IgD-negative memory B cell (primary cell): ENCODE measurements at regions not wholly inside any gene's neighbourhood (a gene's known extent, or its start where the extent isn't known, plus 50 kb on each side); places are given as distances from the start of the nearest gene placed in this dataset.

Experiments used
- H3K27ac Mint-ChIP-seq, 3 donors: one replicate each; pipeline ENCODE4 v1.8.0; 2020 to 2022; ENCODE audit warnings: mild to moderate bottlenecking in 3 of 3, mixed read lengths in 3 of 3, moderate library complexity in 1 of 3
- H3K27me3 Mint-ChIP-seq: one replicate; pipeline ENCODE4 v1.8.0; 2021; ENCODE audit warnings: mixed read lengths
- H3K36me3 Mint-ChIP-seq: one replicate; pipeline ENCODE4 v1.8.0; 2020; ENCODE audit warnings: mild to moderate bottlenecking, mixed read lengths
- H3K4me1 Mint-ChIP-seq, 3 donors: one replicate each; pipeline ENCODE4 v1.8.0; 2020 to 2022; ENCODE audit warnings: mixed read lengths in 3 of 3, mild to moderate bottlenecking in 1 of 3
- H3K4me3 Mint-ChIP-seq, 4 donors: one replicate each; pipeline ENCODE4 v1.8.0; 2020 to 2022; ENCODE audit warnings: mild to moderate bottlenecking in 4 of 4, mixed read lengths in 4 of 4, moderate library complexity in 3 of 4
- H3K9me3 Mint-ChIP-seq, 3 donors: one replicate each; pipeline ENCODE4 v1.8.0; 2020 to 2021; ENCODE audit warnings: mixed read lengths in 3 of 3, mild to moderate bottlenecking in 1 of 3

DNA sequence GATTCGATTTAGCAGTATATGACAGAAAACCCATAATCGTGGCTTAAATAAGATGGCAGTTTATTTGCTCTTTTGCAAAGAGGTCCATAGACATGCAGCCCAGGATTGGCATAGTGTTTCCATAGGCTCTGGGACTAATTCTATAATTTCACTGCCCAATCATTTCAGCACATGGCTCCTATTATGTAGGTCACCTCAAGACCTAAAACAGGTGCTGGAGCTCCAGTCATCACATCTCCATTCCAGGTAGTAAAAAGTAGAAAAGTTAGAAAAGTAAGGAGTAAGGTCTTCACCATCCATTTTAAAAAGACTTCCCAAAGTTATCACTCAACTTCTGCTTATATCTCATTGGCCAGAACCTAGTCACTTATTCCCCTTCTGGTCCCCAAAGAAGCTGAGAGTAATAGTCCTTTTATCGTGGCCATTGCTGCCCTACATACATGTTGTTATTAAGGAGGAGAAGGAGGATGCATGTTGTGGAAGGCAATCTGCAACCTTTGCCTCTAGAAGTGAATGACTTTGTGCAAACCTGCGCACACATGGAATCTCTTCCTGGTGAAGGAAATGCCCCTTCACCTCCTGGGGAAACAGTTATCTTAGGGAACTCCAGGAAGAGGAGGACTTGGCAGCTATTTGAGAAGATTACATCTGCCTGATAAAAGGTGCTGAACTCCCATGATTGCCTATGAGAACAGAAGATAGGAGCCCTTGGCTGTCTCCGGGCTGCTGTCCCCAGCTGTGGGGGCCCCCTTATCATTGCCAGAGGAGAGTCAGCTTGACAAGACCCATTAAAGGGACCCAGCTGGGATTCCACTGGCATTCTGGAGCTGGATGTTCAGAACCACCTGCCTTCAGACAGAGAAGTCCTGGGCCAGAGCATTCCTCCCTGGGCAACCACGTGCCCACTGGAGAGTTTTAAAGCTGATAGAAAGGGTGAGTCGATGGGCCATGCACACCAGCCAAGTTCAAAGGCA, 330.6 kb upstream of the ZMIZ1 start:
- H3K9me3 Mint-ChIP-seq: peaks cover 0 to 2% (median 0%) of the 10 kb centered on the region in 3 donors
- no peak overlapping the region for H3K4me3 Mint-ChIP-seq
- peaks cover 5% of the 10 kb centered on the region for H3K27me3 Mint-ChIP-seq
- H3K4me1 Mint-ChIP-seq: peaks cover 0 to 2% (median 0%) of the 10 kb centered on the region in 3 donors
- H3K27ac Mint-ChIP-seq: no peak overlapping the region
- H3K36me3 Mint-ChIP-seq: no peaks in the 10 kb centered on the region

DNA sequence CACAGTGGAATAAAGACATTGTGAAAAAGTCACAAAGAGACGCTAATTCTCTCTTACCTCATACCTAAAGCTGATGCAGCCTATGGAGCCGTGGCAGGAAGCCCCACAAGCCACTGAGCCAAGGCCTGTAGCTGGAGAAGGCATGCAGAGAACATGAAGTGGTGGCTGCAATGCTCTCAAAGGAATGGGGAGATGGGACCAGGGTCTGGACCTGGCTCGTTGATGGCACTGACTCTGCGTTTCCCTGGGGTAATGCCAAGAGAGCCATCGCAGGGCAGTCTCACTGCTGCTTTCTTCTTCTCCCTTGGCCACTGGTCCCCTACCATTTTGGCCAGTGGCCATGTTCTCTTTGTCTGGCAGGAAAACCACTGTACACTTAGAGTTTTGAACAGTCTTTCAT, 329.9 kb upstream of the ZMIZ1 start:
- Mint-ChIP-seq H3K36me3 (no peaks in the 10 kb centered on the region), H3K27ac (no peak overlapping the region), H3K4me1 (peaks cover 0 to 2% (median 0%) of the 10 kb centered on the region in 3 donors), H3K4me3 (no peak overlapping the region), H3K27me3 (peaks cover 5% of the 10 kb centered on the region), H3K9me3 (peaks cover 0 to 2% (median 0%) of the 10 kb centered on the region in 3 donors)

DNA sequence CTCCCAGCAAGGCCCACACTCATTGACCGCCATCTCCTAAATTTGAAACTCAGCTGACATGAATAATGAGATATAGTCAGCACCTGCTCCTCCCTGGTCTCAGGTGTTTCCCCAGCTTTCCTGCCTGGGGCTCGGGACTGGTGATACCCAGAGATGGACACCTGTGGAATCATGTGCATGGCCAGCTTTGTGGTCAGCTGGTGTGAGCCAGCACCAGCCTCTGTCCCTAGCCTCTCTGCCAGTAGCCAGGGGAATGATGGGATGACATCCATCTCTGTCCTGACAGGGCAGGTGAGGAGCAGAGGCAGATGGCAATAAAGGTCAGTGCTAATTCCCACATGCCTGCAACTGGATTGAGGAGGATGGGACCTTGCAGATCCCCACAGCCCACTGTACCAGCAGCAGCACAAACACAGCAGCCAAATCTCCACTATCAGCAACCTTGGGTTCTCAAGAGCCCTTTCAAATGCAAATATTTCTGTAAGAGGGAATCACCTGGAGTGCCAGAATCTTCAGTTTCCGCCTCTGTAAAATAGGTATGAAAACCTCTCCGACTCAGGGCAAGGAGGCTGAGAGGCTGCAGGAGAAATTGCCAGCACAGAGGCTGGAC, 329.2 kb upstream of the ZMIZ1 start:
- Mint-ChIP-seq H3K36me3 (no peaks in the 10 kb centered on the region), H3K4me3 (no peak overlapping the region), H3K27ac (no peak overlapping the region), H3K4me1 (peaks cover 0 to 2% (median 0%) of the 10 kb centered on the region in 3 donors), H3K9me3 (peaks cover 0 to 2% (median 0%) of the 10 kb centered on the region in 3 donors), H3K27me3 (peaks cover 7% of the 10 kb centered on the region)

DNA sequence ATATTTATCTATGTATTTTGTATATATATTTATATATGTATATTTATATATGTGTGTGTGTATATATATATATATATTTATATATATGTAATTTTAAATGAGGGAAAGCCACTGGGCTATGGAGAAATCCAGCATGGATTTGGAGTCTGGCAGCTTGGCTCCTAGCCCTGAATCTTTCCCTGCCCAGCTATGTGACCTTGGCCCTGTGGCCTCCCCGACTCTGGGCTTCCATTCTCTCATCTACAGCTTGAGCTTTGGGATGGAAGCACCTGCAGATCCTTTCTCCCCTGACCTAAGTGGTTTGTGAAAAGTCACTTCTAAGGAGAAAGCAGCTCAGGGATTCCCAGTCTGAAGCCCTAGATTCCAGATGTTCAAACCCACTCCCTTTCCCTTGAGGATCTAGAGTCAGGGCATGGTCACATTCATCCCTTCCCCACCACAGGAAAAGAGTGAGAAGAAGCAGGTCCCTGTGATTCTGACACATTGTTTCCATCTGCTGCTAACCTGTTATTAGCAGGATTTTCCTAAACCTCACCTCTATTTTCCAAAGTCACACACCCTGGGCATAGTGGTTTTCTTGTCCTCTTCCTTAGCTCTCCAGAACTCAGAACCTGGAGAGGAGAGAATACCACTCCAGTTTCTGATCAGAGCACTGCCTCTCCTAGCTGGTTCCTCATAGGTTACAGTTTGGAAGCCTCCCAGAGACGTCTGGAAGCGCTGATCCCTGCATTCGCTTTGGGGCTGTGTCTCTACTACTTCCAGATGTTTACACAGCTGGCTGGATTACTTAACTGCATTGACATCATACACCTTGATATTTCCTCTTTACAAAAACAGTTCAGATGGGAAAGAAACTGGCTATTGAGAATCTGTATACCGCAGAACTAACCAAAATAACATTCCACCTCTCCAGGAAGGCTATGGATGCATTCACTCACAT, 327.5 kb upstream of the ZMIZ1 start:
- Mint-ChIP-seq H3K27ac (no peak overlapping the region), H3K4me1 (peaks cover 0 to 2% (median 0%) of the 10 kb centered on the region in 3 donors), H3K4me3 (no peak overlapping the region), H3K27me3 (peaks cover 4% of the 10 kb centered on the region), H3K36me3 (no peaks in the 10 kb centered on the region), H3K9me3 (no peaks in the 10 kb centered on the region)

DNA sequence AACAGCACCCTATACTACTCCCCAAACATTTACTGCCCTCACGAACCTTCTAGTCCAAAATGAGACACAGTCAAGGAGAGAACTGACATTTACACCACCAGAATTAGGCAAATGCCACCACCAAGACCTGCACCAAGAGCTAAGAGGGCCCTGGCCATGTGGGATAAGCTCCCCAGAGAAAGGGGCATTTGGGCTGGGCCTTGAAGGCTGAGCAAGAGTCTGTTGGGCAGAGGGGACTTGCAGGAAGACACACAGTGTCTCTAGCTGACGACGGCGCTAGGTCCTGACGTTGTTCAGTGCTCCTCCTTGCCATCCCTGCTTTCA, 326.4 kb upstream of the ZMIZ1 start:
- H3K4me1 Mint-ChIP-seq: peaks cover 0 to 2% (median 0%) of the 10 kb centered on the region in 3 donors
- peaks cover 6% of the 10 kb centered on the region for H3K27me3 Mint-ChIP-seq
- no peaks in the 10 kb centered on the region for H3K9me3 Mint-ChIP-seq
- H3K27ac Mint-ChIP-seq: no peak overlapping the region
- H3K4me3 Mint-ChIP-seq: no peak overlapping the region
- H3K36me3 Mint-ChIP-seq: no peaks in the 10 kb centered on the region

DNA sequence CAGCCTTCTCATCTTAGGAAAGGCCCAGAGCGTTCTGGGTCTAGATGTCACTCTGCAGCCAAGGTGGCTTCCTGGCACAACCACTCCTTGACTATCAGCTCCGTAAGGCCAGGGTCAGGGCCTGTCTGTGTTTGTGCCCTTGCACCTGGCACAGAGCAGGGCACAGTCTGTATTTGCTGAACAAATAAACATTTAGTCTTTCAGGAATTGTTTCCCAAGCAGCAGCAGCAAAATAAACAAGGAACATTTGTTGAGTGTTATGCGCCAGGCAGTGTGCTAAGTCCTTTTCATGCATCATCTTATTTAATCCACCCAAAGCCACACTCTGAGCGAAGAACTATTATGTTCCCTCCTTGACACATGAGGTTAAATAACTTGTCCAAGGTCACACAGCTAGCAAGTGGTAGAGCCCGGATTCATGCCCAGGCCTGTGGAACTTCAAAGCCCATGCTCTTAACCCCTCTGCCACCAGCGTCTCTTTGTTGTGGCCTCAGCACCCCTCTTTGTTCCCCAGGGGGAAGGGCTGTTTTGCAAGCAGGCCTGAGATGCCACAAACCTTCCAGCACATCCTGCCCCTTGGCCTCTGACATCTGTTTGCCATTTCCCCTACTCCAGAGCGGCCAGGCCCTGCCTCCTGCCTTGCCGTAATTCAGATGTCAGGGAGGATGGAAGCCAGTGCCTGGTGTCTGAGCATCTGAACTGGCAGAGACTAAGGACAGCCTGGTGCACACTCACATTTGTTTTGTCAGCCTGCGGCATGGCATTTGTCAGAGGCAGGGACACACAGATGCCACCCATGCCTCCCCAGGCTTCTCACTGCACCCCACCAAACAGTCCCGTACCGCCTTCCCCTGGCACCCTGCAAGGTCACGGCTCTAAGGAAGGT, 325.8 kb upstream of the ZMIZ1 start:
- no peaks in the 10 kb centered on the region for H3K9me3 Mint-ChIP-seq
- H3K36me3 Mint-ChIP-seq: no peaks in the 10 kb centered on the region
- H3K27me3 Mint-ChIP-seq: peaks cover 6% of the 10 kb centered on the region
- no peak overlapping the region for H3K27ac Mint-ChIP-seq
- no peak overlapping the region for H3K4me3 Mint-ChIP-seq
- peaks cover 0 to 1% (median 0%) of the 10 kb centered on the region in 3 donors for H3K4me1 Mint-ChIP-seq

DNA sequence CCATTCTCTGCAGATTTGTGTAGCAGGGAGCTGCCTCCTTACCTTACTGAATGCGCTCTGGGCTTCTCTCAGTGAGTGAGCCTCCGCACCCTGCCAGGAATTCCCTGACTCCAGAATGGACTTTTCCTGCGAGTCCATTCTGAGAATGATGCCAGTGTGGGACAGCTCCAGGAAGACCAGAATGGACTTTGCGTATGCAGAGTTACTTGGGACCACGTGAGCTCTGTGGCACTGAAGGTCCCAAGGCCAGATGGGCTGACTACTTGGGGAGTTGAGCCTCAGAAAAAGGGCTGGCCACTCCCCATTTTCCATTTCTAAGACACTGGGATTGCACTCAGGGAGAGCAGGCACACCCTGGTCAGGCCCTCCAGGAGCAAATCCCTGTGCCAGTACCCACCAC, 324.7 kb upstream of the ZMIZ1 start:
- H3K27me3 Mint-ChIP-seq: peaks cover 4% of the 10 kb centered on the region

DNA sequence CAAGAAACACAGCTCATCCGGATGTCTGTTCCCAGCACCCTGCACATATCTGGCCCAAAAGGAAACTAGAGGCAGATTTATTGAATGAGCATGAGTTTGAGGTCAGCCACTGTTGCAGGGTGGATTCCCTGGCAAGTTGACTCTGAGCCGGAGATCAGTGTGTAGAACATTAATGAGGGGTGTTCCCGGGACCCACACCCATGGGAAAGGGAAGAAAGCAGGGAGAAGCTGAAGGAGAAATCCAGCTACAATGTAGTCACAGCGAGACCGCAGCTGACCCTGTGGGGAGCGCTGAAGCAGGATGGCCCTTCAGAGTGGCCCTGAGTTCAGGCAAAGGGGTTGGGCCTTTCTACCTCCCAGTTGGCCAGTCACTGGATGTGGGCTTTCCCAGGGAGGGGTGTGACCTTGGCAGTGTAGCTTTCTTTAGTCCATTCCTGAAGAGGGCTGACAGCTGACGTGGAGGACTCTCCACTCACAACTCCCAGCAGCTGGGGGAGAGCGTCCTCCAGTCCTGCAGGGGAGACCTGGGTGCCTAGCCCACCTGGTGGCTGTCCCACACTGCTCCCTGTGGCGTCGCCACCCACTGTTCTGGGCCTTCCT, 324.2 kb upstream of the ZMIZ1 start:
- no peak overlapping the region for H3K4me3 Mint-ChIP-seq
- H3K9me3 Mint-ChIP-seq: peaks cover 0 to 3% (median 0%) of the 10 kb centered on the region in 3 donors
- H3K27ac Mint-ChIP-seq: no peak overlapping the region
- H3K4me1 Mint-ChIP-seq: no peaks in the 10 kb centered on the region
- peaks cover 4% of the 10 kb centered on the region for H3K27me3 Mint-ChIP-seq
- H3K36me3 Mint-ChIP-seq: no peaks in the 10 kb centered on the region

More for the DNA sequence above, 324.7 kb upstream of the ZMIZ1 start:
- no peaks in the 10 kb centered on the region for H3K36me3 Mint-ChIP-seq
- H3K4me1 Mint-ChIP-seq: no peaks in the 10 kb centered on the region
- H3K9me3 Mint-ChIP-seq: peaks cover 0 to under 1% (median 0%) of the 10 kb centered on the region in 3 donors
- no peak overlapping the region for H3K4me3 Mint-ChIP-seq
- H3K27ac Mint-ChIP-seq: no peak overlapping the region

DNA sequence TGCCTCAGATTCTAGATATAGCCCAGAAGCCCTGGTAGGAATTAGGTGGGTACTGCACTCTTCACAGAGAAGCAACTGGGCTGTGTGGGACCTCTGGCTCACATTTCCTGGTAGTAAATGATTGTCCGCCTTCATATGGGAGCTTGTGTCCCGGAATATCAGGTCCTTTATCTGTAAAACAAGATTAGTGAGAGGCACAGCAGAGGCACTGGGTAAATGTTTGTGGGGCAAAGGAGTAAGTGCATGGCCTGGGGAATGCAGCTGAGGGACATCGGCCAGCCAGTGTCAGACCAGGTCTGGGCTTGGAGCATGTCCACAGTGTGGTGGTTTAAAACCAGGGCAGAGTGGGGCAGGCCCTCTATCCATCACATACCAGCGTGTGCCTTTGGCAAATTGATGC, 323.3 kb upstream of the ZMIZ1 start:
- Mint-ChIP-seq H3K27me3 (peaks cover 4% of the 10 kb centered on the region), H3K4me1 (no peaks in the 10 kb centered on the region), H3K9me3 (peaks cover 0 to 3% (median 0%) of the 10 kb centered on the region in 3 donors), H3K27ac (no peak overlapping the region), H3K4me3 (no peak overlapping the region), H3K36me3 (no peaks in the 10 kb centered on the region)

DNA sequence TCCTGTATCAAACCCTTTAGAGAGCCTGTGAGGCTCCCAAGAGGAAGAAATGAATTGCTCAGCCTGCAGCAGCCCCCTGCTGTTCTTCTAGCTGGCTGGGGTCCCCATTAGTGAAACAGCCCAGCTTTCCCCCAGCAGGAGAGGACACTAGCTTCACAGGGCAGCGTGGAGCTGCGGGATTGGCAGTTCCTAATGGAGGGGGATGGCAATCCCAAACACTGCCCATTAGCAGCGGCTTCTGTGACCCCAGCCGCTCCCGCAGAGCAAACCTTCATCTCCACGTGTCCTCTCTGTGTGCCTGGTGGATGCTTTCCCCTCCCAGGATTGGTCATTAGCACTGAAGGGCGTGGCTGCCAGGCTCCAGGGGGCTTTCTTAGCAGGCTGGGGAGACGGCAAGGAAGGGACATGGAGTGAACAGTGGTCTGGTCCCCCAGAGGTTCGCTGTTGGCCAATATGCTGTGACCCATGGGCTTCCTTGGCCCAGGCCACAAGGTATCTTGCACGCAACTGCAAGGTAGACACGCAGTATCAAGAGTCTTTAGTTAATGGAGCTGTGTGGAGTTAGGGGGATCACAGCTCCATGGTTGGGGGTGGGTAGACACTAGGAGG, 322.5 kb upstream of the ZMIZ1 start:
- Mint-ChIP-seq H3K4me3 (no peak overlapping the region), H3K36me3 (no peaks in the 10 kb centered on the region), H3K27me3 (peaks cover 4% of the 10 kb centered on the region), H3K9me3 (peaks cover 0 to 3% (median 0%) of the 10 kb centered on the region in 3 donors), H3K27ac (no peak overlapping the region), H3K4me1 (no peaks in the 10 kb centered on the region)

DNA sequence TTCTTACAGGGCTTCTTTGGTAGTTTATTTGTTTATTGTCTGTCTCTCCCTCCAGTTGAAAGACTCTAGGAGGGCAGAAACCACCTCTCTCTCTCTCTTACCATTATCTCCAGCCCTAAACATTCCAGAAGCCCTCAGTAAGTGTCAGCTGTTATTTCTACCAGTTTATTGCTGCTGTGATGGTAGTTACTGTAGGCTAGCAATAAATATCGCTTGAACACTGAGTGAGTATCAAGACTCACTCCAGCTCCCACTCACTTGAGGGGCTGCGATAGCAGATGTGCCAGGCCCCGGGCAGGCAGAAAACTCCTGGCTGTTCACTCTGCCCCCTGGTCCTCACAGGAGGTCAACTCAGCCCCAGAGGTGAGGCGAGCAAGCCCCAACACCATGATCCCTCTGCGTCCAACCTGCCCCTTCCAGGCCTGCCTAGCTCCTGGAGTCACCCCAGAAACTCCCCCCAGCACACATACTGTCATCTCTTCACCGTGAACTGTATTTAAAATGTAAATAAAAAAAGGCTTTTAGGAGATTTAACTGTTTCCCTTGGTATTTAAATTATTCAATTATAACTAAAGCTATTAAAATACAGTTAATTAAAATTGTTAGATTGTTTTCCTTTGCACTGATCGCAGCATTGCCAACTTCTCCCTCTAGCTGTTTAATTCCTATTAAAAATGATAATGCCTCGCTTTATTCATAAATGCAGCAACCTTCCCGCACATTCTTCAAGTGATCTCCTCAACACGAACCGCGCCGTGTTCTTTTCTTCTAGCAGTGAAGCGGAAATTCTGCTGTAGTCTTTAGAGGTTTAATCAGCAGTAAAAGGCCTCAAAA, 321.1 kb upstream of the ZMIZ1 start:
- H3K9me3 Mint-ChIP-seq: peaks cover 0 to 3% (median 0%) of the 10 kb centered on the region in 3 donors
- no peak overlapping the region for H3K4me3 Mint-ChIP-seq
- H3K27me3 Mint-ChIP-seq: peaks cover 12% of the 10 kb centered on the region
- H3K4me1 Mint-ChIP-seq: no peaks in the 10 kb centered on the region
- H3K36me3 Mint-ChIP-seq: no peaks in the 10 kb centered on the region
- H3K27ac Mint-ChIP-seq: no peak overlapping the region

DNA sequence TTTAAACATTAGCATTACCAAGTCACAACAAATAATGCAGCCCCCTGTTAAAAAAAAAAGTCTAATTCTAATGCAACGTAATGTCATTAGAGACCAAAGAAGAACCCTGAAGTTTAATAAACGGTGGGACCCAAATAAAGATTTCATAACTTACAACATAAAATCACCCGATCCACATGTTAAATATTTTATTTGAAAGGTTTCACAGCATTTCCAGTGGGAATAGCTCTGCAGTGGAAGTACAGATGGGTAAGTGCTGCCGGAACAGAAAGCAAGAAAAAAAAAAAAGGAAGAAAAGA, 320.6 kb upstream of the ZMIZ1 start:
- Mint-ChIP-seq H3K9me3 (peaks cover 0 to 3% (median 0%) of the 10 kb centered on the region in 3 donors), H3K27ac (no peak overlapping the region), H3K27me3 (peaks cover 12% of the 10 kb centered on the region)

DNA sequence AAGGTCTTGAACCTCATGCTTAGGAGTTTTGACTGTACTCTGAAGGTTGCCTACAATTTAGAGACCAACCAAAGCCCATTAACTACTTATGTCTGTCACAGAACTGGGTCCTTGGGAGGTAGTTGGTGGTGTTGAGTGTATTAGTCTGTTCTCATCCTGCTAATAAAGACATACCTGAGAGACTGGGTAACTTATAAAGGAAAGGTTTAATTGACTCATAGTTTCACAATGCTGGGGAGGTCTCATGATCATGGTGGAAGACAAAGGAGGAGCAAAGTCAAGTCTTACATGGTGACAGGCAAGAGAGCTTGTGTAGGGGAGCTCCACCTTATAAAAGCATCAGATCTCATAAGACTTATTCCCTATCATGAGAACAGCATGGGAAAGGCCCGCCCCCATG, 319.6 kb upstream of the ZMIZ1 start:
- Mint-ChIP-seq H3K9me3 (peaks cover 0 to 3% (median 0%) of the 10 kb centered on the region in 3 donors), H3K27me3 (peaks cover 17% of the 10 kb centered on the region), H3K4me3 (no peak overlapping the region), H3K27ac (no peak overlapping the region), H3K4me1 (no peaks in the 10 kb centered on the region), H3K36me3 (no peaks in the 10 kb centered on the region)

More for the DNA sequence above, 320.6 kb upstream of the ZMIZ1 start:
- no peaks in the 10 kb centered on the region for H3K4me1 Mint-ChIP-seq
- no peaks in the 10 kb centered on the region for H3K36me3 Mint-ChIP-seq
- no peak overlapping the region for H3K4me3 Mint-ChIP-seq
